ENCODE measurements at regions not wholly inside any gene's neighbourhood (a gene's known extent, or its start where the extent isn't known, plus 50 kb on each side); places are given as distances from the start of the nearest gene placed in this dataset.
"Not testable (repeated sequence)": the region's sequence is repeated elsewhere in the genome, so short reads cannot be mapped to it uniquely, and the experiment has no call there.

GRCh38 chr2:22967756-22968155, 417.2 kb upstream of the KLHL29 start:
- Histone ChIP-seq H3K4me3 (ENCODE audit: low read length) (no peak overlapping the region), H3K27me3 (ENCODE audit: control insufficient read depth, insufficient read depth, low read length) (no peaks in the 10 kb centered on the region), H3K4me1 (ENCODE audit: control insufficient read depth, insufficient read depth, low read length) (no peaks in the 10 kb centered on the region), H3K27ac (ENCODE audit: low read length) (no peak overlapping the region), H3K36me3 (ENCODE audit: control insufficient read depth, insufficient read depth, low read length) (no peaks in the 10 kb centered on the region), H3K9me3 (ENCODE audit: control insufficient read depth, insufficient read depth, low read length) (no peaks in the 10 kb centered on the region)
- no peak overlapping the region for H3K4me3 Mint-ChIP-seq
- ATAC-seq (no peak), DNase-seq (no peak)
- no peak overlapping the region for H3K27ac Mint-ChIP-seq
- no peak for TF ChIP-seq CTCF (IDR thresholded peaks at IDR 0.05)
- H3K9me3 Mint-ChIP-seq: peaks cover 6% of the 10 kb centered on the region in 2 donors
- no peaks in the 10 kb centered on the region for H3K36me3 Mint-ChIP-seq
- intact Hi-C loops (cut with micrococcal nuclease): no loop called here
- H3K4me1 Mint-ChIP-seq: no peaks in the 10 kb centered on the region
- H3K27me3 Mint-ChIP-seq (ENCODE audit: low read depth in 2 of 2): no peaks in the 10 kb centered on the region
- 89% methylated on average over 5 of the region's 5 CpGs for WGBS (ENCODE audit: insufficient coverage)

- intact Hi-C loops (cut with micrococcal nuclease): no loop called here
- Histone ChIP-seq H3K4me1 (ENCODE audit: control insufficient read depth, insufficient read depth, low read length) (no peaks in the 10 kb centered on the region), H3K4me3 (ENCODE audit: low read length) (no peak overlapping the region), H3K27me3 (ENCODE audit: control insufficient read depth, insufficient read depth, low read length) (no peaks in the 10 kb centered on the region), H3K36me3 (ENCODE audit: control insufficient read depth, insufficient read depth, low read length) (no peaks in the 10 kb centered on the region), H3K9me3 (ENCODE audit: control insufficient read depth, insufficient read depth, low read length) (no peaks in the 10 kb centered on the region), H3K27ac (ENCODE audit: low read length) (no peak overlapping the region)
- WGBS (ENCODE audit: insufficient coverage): 45% methylated on average over 7 of the region's 8 CpGs
- Mint-ChIP-seq H3K36me3 (no peaks in the 10 kb centered on the region), H3K4me3 (no peak overlapping the region), H3K4me1 (no peaks in the 10 kb centered on the region), H3K9me3 (peaks cover 4 to 6% of the 10 kb centered on the region in 2 donors), H3K27me3 (ENCODE audit: low read depth in 2 of 2) (no peaks in the 10 kb centered on the region), H3K27ac (no peak overlapping the region)
- TF ChIP-seq CTCF (IDR thresholded peaks at IDR 0.05): no peak
- DNase-seq (no peak), ATAC-seq (no peak)
These were observed 414.5 kb upstream of the KLHL29 start for GRCh38 chr2:22970284-22970975.

- H3K4me1 Mint-ChIP-seq: no peaks in the 10 kb centered on the region
- H3K4me3 Mint-ChIP-seq: no peak overlapping the region
- WGBS (ENCODE audit: insufficient coverage): 90% methylated on average over 1 of the region's 2 CpGs
- no peaks in the 10 kb centered on the region for H3K36me3 ChIP-seq (ENCODE audit: control insufficient read depth, insufficient read depth, low read length)
- H3K27ac ChIP-seq (ENCODE audit: low read length): no peak overlapping the region
- H3K27me3 ChIP-seq (ENCODE audit: control insufficient read depth, insufficient read depth, low read length): no peaks in the 10 kb centered on the region
- no peaks in the 10 kb centered on the region for H3K4me1 ChIP-seq (ENCODE audit: control insufficient read depth, insufficient read depth, low read length)
- intact Hi-C loops (cut with micrococcal nuclease): no loop called here
- ATAC-seq (no peak), DNase-seq (no peak)
- no peaks in the 10 kb centered on the region for H3K27me3 Mint-ChIP-seq (ENCODE audit: low read depth in 2 of 2)
- no peak for TF ChIP-seq CTCF (IDR thresholded peaks at IDR 0.05)
- H3K4me3 ChIP-seq (ENCODE audit: low read length): no peak overlapping the region
- no peaks in the 10 kb centered on the region for H3K36me3 Mint-ChIP-seq
- peaks cover 4 to 6% of the 10 kb centered on the region in 2 donors for H3K9me3 Mint-ChIP-seq
- no peak overlapping the region for H3K27ac Mint-ChIP-seq
- H3K9me3 ChIP-seq (ENCODE audit: control insufficient read depth, insufficient read depth, low read length): no peaks in the 10 kb centered on the region
These were observed 414.0 kb upstream of the KLHL29 start for GRCh38 chr2:22970991-22971390.

GRCh38 chr2:22981785-22982184, 403.2 kb upstream of the KLHL29 start:
- H3K36me3 ChIP-seq (ENCODE audit: control insufficient read depth, insufficient read depth, low read length): no peaks in the 10 kb centered on the region
- WGBS (ENCODE audit: insufficient coverage): 78% methylated on average over 1 of the region's 1 CpG
- H3K27ac Mint-ChIP-seq: no peak overlapping the region
- no peak overlapping the region for H3K4me3 Mint-ChIP-seq
- ATAC-seq (no peak), DNase-seq (no peak)
- no peak for TF ChIP-seq CTCF (IDR thresholded peaks at IDR 0.05)
- peaks cover 8 to 10% of the 10 kb centered on the region in 2 donors for H3K9me3 Mint-ChIP-seq
- no peak overlapping the region for H3K27ac ChIP-seq (ENCODE audit: low read length)
- no peaks in the 10 kb centered on the region for H3K27me3 ChIP-seq (ENCODE audit: control insufficient read depth, insufficient read depth, low read length)
- H3K9me3 ChIP-seq (ENCODE audit: control insufficient read depth, insufficient read depth, low read length): no peaks in the 10 kb centered on the region
- no peaks in the 10 kb centered on the region for H3K36me3 Mint-ChIP-seq
- H3K27me3 Mint-ChIP-seq (ENCODE audit: low read depth in 2 of 2): no peaks in the 10 kb centered on the region
- H3K4me1 Mint-ChIP-seq: no peaks in the 10 kb centered on the region
- intact Hi-C loops (cut with micrococcal nuclease): no loop called here
- no peaks in the 10 kb centered on the region for H3K4me1 ChIP-seq (ENCODE audit: control insufficient read depth, insufficient read depth, low read length)
- H3K4me3 ChIP-seq (ENCODE audit: low read length): no peak overlapping the region

- H3K9me3 ChIP-seq (ENCODE audit: control insufficient read depth, insufficient read depth, low read length); DNase-seq; H3K27me3 ChIP-seq (ENCODE audit: control insufficient read depth, insufficient read depth, low read length); H3K27ac ChIP-seq (ENCODE audit: low read length); H3K4me3 Mint-ChIP-seq; H3K36me3 ChIP-seq (ENCODE audit: control insufficient read depth, insufficient read depth, low read length); H3K36me3 Mint-ChIP-seq; H3K9me3 Mint-ChIP-seq; H3K4me1 ChIP-seq (ENCODE audit: control insufficient read depth, insufficient read depth, low read length); ATAC-seq; H3K4me1 Mint-ChIP-seq; intact Hi-C loops (cut with micrococcal nuclease); H3K4me3 ChIP-seq (ENCODE audit: low read length); H3K27me3 Mint-ChIP-seq (ENCODE audit: low read depth in 2 of 2); H3K27ac Mint-ChIP-seq: not testable (repeated sequence)
- WGBS (ENCODE audit: insufficient coverage): 85% methylated on average over 12 of the region's 25 CpGs
These were observed 400.8 kb upstream of the KLHL29 start for GRCh38 chr2:22984152-22984551.
